ENCODE measurements at regions not wholly inside any gene's neighbourhood (a gene's known extent, or its start where the extent isn't known, plus 50 kb on each side); places are given as distances from the start of the nearest gene placed in this dataset.

DNA sequence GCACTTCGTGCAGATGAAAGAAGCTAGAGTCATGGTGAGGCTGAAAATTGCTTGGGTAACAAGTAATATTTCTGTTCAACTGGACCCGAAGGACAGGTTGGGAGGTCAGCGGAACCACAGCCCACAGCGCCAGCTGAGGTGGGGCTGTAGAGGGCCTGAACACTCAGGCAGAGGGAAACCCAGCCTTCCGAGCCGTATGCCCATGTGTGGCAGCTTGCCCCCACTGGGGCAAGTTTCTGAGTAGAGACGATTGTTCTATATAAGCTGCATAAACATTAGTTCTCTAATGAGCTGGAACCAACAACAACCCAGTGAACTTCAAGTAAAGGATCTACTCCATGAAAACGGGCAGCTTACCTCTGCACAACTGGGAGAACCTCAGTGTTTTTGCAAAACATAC is 58.4 kb upstream of the TNS3 start:
- Histone ChIP-seq H3K4me1 (ENCODE audit: insufficient read depth, poor library complexity, severe bottlenecking) (peaks cover 7% of the 10 kb centered on the region), H3K27ac (ENCODE audit: poor library complexity, severe bottlenecking) (no peak overlapping the region), H3K36me3 (ENCODE audit: low read depth) (no peaks in the 10 kb centered on the region), H3K9me3 (ENCODE audit: severe bottlenecking) (peaks cover 10% of the 10 kb centered on the region), H3K27me3 (ENCODE audit: insufficient read depth, poor library complexity, severe bottlenecking) (no peaks in the 10 kb centered on the region), H3K4me3 (ENCODE audit: severe bottlenecking) (no peak overlapping the region)
- TF ChIP-seq, protein P1, sequence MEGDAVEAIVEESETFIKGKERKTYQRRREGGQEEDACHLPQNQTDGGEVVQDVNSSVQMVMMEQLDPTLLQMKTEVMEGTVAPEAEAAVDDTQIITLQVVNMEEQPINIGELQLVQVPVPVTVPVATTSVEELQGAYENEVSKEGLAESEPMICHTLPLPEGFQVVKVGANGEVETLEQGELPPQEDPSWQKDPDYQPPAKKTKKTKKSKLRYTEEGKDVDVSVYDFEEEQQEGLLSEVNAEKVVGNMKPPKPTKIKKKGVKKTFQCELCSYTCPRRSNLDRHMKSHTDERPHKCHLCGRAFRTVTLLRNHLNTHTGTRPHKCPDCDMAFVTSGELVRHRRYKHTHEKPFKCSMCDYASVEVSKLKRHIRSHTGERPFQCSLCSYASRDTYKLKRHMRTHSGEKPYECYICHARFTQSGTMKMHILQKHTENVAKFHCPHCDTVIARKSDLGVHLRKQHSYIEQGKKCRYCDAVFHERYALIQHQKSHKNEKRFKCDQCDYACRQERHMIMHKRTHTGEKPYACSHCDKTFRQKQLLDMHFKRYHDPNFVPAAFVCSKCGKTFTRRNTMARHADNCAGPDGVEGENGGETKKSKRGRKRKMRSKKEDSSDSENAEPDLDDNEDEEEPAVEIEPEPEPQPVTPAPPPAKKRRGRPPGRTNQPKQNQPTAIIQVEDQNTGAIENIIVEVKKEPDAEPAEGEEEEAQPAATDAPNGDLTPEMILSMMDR (IDR thresholded peaks at IDR 0.05; ENCODE audit: poor library complexity, severe bottlenecking) = no peak
- ATAC-seq (ENCODE audit: low read depth) (no peak), DNase-seq (ENCODE audit: low spot score) (no peak)

- H3K9me3 ChIP-seq (ENCODE audit: severe bottlenecking) = peaks cover 10% of the 10 kb centered on the region
- H3K27ac ChIP-seq (ENCODE audit: poor library complexity, severe bottlenecking) = no peak overlapping the region
- ATAC-seq (ENCODE audit: low read depth) = no peak
- peaks cover 14% of the 10 kb centered on the region for H3K4me1 ChIP-seq (ENCODE audit: insufficient read depth, poor library complexity, severe bottlenecking)
- no peaks in the 10 kb centered on the region for H3K36me3 ChIP-seq (ENCODE audit: low read depth)
- no peak overlapping the region for H3K4me3 ChIP-seq (ENCODE audit: severe bottlenecking)
- DNase-seq (ENCODE audit: low spot score) = no peak
- TF ChIP-seq, protein P1 (IDR thresholded peaks at IDR 0.05; ENCODE audit: poor library complexity, severe bottlenecking) = no peak
- H3K27me3 ChIP-seq (ENCODE audit: insufficient read depth, poor library complexity, severe bottlenecking) = no peaks in the 10 kb centered on the region
Measured at GRCh38 chr7:47639495-47640110, 57.7 kb upstream of the TNS3 start.

GRCh38 chr7:47638679-47639315 is 56.9 kb upstream of the TNS3 start:
- ATAC-seq (ENCODE audit: low read depth) = no peak
- no peak for DNase-seq (ENCODE audit: low spot score)
- Histone ChIP-seq H3K9me3 (ENCODE audit: severe bottlenecking) (peaks cover 6% of the 10 kb centered on the region), H3K27ac (ENCODE audit: poor library complexity, severe bottlenecking) (no peak overlapping the region), H3K4me1 (ENCODE audit: insufficient read depth, poor library complexity, severe bottlenecking) (peaks cover 17% of the 10 kb centered on the region), H3K27me3 (ENCODE audit: insufficient read depth, poor library complexity, severe bottlenecking) (no peaks in the 10 kb centered on the region), H3K4me3 (ENCODE audit: severe bottlenecking) (no peak overlapping the region), H3K36me3 (ENCODE audit: low read depth) (no peaks in the 10 kb centered on the region)
- TF ChIP-seq, protein P1 (IDR thresholded peaks at IDR 0.05; ENCODE audit: poor library complexity, severe bottlenecking) = no peak

DNA sequence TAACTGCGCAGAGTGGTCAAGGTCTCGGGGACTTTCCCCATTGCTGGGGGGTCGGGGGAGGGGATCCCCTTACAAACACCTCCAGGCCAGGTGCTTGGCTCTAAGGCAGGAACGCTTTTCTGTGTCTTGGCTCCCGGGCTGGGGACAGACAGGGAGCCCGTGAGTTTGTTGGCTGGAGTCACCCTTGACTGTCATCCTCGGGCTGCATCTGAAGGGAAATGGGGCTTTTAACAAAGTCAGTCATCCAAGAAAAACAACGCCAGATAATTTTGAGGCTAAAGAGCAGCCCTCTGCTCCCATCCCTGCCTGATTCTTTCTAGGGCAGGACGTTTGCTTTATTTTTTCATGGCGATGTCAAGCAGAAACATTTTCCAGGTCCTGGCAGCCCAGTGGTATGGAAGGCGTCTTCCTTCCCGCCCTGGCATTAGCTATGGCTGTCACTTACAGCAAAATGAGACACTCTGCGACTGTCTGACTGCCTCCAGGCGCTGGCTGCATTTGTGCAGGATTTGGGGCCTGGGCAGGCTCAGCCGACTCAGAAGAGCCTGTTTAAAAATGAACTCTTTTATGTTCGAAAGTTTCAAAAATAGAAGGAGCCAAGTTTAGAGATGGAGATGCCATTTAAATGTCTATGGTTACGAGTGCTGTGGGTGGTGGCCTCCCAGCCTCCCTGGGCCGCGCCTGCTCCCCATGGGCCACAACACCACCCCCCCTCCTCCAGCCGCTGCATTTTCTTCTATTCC is 54.7 kb upstream of the TNS3 start:
- H3K4me3 ChIP-seq (ENCODE audit: severe bottlenecking) = no peak overlapping the region
- TF ChIP-seq, protein P1 (IDR thresholded peaks at IDR 0.05; ENCODE audit: poor library complexity, severe bottlenecking) = no peak
- DNase-seq (ENCODE audit: low spot score) = no peak

More for the DNA sequence above, 54.7 kb upstream of the TNS3 start:
- no peak overlapping the region for H3K27ac ChIP-seq (ENCODE audit: poor library complexity, severe bottlenecking)
- H3K4me1 ChIP-seq (ENCODE audit: insufficient read depth, poor library complexity, severe bottlenecking) = peaks cover 17% of the 10 kb centered on the region
- no peaks in the 10 kb centered on the region for H3K36me3 ChIP-seq (ENCODE audit: low read depth)
- no peaks in the 10 kb centered on the region for H3K9me3 ChIP-seq (ENCODE audit: severe bottlenecking)
- ATAC-seq (ENCODE audit: low read depth) = no peak
- no peaks in the 10 kb centered on the region for H3K27me3 ChIP-seq (ENCODE audit: insufficient read depth, poor library complexity, severe bottlenecking)

Measured in RWPE2 (cell line).